SK-N-SH (cell line): ENCODE measurements at regions not wholly inside any gene's neighbourhood (a gene's known extent, or its start where the extent isn't known, plus 50 kb on each side); places are given as distances from the start of the nearest gene placed in this dataset.

ENCODE experiments used
- ELF1 ChIP-seq: IDR thresholded peaks from 2 replicates; pipeline ENCODE4 v1.4.0; 2012
- EP300 ChIP-seq, 2 experiments: IDR thresholded peaks; 2 replicates each; pipeline versions ENCODE4 v1.4.0 to v1.6.1; 2012; ENCODE audit warnings: borderline replicate concordance in 1 of 2, low read depth in 1 of 2, low read length in 1 of 2
- JUND ChIP-seq: IDR thresholded peaks from 2 replicates; pipeline ENCODE4 v1.4.0; 2012
- POLR2AphosphoS5 ChIP-seq: IDR thresholded peaks from 2 replicates; pipeline ENCODE4 v1.6.1; 2012; ENCODE audit warnings: low read depth, low read length
- RAD21 ChIP-seq: IDR thresholded peaks from 2 replicates; pipeline ENCODE4 v1.6.1; 2012; ENCODE audit warnings: mild to moderate bottlenecking, low read length
- RCOR1 ChIP-seq: fragments of 150-350 bp; IDR thresholded peaks from 2 replicates; pipeline ENCODE4 v1.6.1; 2017; ENCODE audit warnings: antibody characterized with exemption, low read length
- REST ChIP-seq: IDR thresholded peaks from 2 replicates; pipeline ENCODE4 v1.6.1; 2012; ENCODE audit warnings: mild to moderate bottlenecking, low read depth, low read length, moderate library complexity
- TAF1 ChIP-seq: IDR thresholded peaks from 2 replicates; pipeline ENCODE4 v1.6.1; 2012; ENCODE audit warnings: low read depth, mild to moderate bottlenecking, low read length, moderate library complexity, borderline replicate concordance
- TEAD4 ChIP-seq: IDR thresholded peaks from 2 replicates; pipeline ENCODE4 v1.4.0; 2012; ENCODE audit warnings: mild to moderate bottlenecking, borderline replicate concordance; ENCODE audit not compliant: insufficient read depth
- USF1 ChIP-seq: IDR thresholded peaks from 2 replicates; pipeline ENCODE4 v1.4.0; 2012; ENCODE audit warnings: low read depth, borderline replicate concordance
- TF ChIP-seq, protein P1 (sequence below): fragments of 200-600 bp; sonication (generic); IDR thresholded peaks from 2 replicates; pipeline ENCODE4 v1.6.1; 2017; ENCODE audit warnings: antibody characterized with exemption, mild to moderate bottlenecking, moderate library complexity
- TF ChIP-seq, protein P2 (sequence below): IDR thresholded peaks from 2 replicates; pipeline ENCODE4 v1.4.0; 2012; ENCODE audit warnings: low read depth
- TF ChIP-seq, protein P3 (sequence below): IDR thresholded peaks from 2 replicates; pipeline ENCODE4 v1.4.0; 2012; ENCODE audit warnings: low read depth, borderline replicate concordance

DNA sequence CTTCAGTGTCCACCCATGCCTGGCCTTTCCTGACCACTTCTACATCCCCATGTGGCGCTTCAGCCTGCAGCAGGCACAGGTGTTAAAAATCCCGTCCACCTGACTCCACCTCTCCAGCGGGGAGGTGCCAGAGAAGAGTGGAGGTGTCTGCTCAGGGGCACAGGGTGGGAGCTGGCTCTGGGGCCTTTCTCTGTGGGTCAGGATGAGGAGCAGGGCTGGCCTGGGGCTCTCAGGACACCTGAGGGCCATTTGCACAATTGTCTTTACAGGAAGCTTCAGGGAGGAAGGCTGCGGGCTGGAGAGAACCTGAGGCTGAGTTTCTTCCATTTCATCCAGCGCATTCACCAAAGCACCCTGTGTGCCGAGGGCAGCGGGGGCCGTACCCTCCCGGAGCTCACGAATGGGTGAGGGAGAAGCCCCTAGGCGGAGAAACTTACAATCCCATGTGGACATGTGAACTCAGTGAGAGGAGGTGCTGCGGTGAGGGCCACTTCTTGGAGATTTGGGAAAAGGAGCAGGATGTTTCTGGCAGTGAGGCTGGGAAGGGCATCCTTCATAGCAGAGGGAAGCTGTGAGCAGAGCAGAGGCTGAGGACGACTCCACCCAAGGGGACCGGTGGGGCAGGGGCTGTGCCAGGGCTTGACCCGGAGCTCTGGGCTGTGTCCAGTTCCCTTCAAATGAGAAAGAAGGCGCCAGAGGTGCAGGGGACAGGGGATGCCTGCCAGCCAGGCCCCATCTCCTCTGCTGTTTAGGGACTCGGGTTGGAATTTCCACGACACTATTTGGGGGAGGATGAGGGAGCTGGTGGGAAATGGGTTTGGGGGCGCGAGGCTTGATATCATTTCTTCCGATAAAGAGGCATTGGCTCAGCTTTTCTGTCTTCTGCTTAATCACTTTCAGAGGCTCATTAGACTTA lies 155.2 kb upstream of the MYCN start:
- TF ChIP-seq RCOR1 = no peak
- TF ChIP-seq JUND = no peak
- TF ChIP-seq POLR2AphosphoS5 = no peak
- no peak for TF ChIP-seq RAD21
- no peak for TF ChIP-seq ELF1
- TF ChIP-seq, protein P1, sequence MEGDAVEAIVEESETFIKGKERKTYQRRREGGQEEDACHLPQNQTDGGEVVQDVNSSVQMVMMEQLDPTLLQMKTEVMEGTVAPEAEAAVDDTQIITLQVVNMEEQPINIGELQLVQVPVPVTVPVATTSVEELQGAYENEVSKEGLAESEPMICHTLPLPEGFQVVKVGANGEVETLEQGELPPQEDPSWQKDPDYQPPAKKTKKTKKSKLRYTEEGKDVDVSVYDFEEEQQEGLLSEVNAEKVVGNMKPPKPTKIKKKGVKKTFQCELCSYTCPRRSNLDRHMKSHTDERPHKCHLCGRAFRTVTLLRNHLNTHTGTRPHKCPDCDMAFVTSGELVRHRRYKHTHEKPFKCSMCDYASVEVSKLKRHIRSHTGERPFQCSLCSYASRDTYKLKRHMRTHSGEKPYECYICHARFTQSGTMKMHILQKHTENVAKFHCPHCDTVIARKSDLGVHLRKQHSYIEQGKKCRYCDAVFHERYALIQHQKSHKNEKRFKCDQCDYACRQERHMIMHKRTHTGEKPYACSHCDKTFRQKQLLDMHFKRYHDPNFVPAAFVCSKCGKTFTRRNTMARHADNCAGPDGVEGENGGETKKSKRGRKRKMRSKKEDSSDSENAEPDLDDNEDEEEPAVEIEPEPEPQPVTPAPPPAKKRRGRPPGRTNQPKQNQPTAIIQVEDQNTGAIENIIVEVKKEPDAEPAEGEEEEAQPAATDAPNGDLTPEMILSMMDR = no peak
- TF ChIP-seq TAF1 = no peak
- no peak for TF ChIP-seq USF1
- no peak for TF ChIP-seq REST
- TF ChIP-seq, protein P2, sequence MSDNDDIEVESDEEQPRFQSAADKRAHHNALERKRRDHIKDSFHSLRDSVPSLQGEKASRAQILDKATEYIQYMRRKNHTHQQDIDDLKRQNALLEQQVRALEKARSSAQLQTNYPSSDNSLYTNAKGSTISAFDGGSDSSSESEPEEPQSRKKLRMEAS = no peak
- TF ChIP-seq TEAD4 = no peak
- TF ChIP-seq, protein P3, sequence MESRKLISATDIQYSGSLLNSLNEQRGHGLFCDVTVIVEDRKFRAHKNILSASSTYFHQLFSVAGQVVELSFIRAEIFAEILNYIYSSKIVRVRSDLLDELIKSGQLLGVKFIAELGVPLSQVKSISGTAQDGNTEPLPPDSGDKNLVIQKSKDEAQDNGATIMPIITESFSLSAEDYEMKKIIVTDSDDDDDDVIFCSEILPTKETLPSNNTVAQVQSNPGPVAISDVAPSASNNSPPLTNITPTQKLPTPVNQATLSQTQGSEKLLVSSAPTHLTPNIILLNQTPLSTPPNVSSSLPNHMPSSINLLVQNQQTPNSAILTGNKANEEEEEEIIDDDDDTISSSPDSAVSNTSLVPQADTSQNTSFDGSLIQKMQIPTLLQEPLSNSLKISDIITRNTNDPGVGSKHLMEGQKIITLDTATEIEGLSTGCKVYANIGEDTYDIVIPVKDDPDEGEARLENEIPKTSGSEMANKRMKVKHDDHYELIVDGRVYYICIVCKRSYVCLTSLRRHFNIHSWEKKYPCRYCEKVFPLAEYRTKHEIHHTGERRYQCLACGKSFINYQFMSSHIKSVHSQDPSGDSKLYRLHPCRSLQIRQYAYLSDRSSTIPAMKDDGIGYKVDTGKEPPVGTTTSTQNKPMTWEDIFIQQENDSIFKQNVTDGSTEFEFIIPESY = no peak
- no peak for TF ChIP-seq EP300 (IDR thresholded peaks at IDR 0.05; ENCODE audit: borderline replicate concordance in 1 of 2, low read depth in 1 of 2, low read length in 1 of 2)
